Lower leg skin (tissue), 3 donors: ENCODE measurements at regions not wholly inside any gene's neighbourhood (a gene's known extent, or its start where the extent isn't known, plus 50 kb on each side); places are given as distances from the start of the nearest gene placed in this dataset.

Source experiments
- POLR2A ChIP-seq, 2 donors: fragments of 450-650 bp; IDR thresholded peaks; one replicate each; pipeline ENCODE4 v1.6.1; 2016 to 2017; ENCODE audit warnings: antibody characterized with exemption in 2 of 2, mild to moderate bottlenecking in 1 of 2, moderate library complexity in 1 of 2
- TF ChIP-seq, protein P1 (sequence below), 3 donors: fragments of 450-650 bp; IDR thresholded peaks; one replicate each; pipeline ENCODE4 v1.5.1; 2016; ENCODE audit warnings: antibody characterized with exemption in 3 of 3, mild to moderate bottlenecking in 3 of 3, moderate library complexity in 2 of 3

DNA sequence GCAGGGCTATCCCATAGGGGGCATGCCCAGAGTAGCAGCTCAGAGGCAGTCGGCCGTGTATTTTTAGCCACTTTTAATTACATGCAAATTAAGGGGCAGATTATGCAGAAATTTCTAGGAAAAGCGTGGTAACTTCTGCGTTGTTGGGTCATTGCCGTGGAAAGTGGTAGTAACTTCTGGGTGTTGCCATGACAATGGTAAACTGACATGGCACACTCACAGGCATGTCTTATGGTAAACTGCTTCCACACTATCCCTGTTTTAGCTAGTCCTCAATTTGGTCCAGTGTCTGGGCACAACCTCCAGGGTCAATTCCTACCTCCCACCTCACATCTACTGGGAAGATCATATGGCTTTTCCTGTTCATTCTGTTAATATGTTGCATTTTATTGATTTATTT lies 428.9 kb upstream of the FANCL start:
- TF ChIP-seq, protein P1, sequence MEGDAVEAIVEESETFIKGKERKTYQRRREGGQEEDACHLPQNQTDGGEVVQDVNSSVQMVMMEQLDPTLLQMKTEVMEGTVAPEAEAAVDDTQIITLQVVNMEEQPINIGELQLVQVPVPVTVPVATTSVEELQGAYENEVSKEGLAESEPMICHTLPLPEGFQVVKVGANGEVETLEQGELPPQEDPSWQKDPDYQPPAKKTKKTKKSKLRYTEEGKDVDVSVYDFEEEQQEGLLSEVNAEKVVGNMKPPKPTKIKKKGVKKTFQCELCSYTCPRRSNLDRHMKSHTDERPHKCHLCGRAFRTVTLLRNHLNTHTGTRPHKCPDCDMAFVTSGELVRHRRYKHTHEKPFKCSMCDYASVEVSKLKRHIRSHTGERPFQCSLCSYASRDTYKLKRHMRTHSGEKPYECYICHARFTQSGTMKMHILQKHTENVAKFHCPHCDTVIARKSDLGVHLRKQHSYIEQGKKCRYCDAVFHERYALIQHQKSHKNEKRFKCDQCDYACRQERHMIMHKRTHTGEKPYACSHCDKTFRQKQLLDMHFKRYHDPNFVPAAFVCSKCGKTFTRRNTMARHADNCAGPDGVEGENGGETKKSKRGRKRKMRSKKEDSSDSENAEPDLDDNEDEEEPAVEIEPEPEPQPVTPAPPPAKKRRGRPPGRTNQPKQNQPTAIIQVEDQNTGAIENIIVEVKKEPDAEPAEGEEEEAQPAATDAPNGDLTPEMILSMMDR (IDR thresholded peaks at IDR 0.05), result no peak
- TF ChIP-seq POLR2A (IDR thresholded peaks at IDR 0.05), result no peak
